NCI-H146 treated with DMSO at 0.1 percent for 48 hours (cell line): ENCODE measurements at regions not wholly inside any gene's neighbourhood (a gene's known extent, or its start where the extent isn't known, plus 50 kb on each side); places are given as distances from the start of the nearest gene placed in this dataset.

Experiments
- DNase-seq: peaks from one replicate; lab custom pipeline; 2025; ENCODE audit not compliant: unreplicated experiment; lab: John Stamatoyannopoulos, UW

- no peak for DNase-seq
Measured at GRCh38 chr13:99123101-99124045, 77.3 kb upstream of the UBAC2 start.

- DNase-seq: no peak
Measured at GRCh38 chr13:99124046-99124400, 76.6 kb upstream of the UBAC2 start.

GRCh38 chr13:99124794-99125316 lies 75.8 kb upstream of the UBAC2 start:
- no peak for DNase-seq

- DNase-seq: no peak
Measured at GRCh38 chr13:99125326-99125915, 75.2 kb upstream of the UBAC2 start.

- no peak for DNase-seq
Measured at GRCh38 chr13:99126821-99127220, 73.8 kb upstream of the UBAC2 start.

- no peak for DNase-seq
Measured at GRCh38 chr13:99129050-99129449, 71.6 kb upstream of the UBAC2 start.

- DNase-seq: no peak
Measured at GRCh38 chr13:99129951-99130350, 70.7 kb upstream of the UBAC2 start.

GRCh38 chr13:99131410-99131809 lies 69.2 kb upstream of the UBAC2 start:
- DNase-seq: no peak

- no peak for DNase-seq
Measured at GRCh38 chr13:99132295-99132835, 68.3 kb upstream of the UBAC2 start.

GRCh38 chr13:99133230-99133629 lies 67.4 kb upstream of the UBAC2 start:
- no peak for DNase-seq

GRCh38 chr13:99133848-99134247 lies 66.8 kb upstream of the UBAC2 start:
- DNase-seq: no peak

- DNase-seq: no peak
Measured at GRCh38 chr13:99135591-99135990, 65.1 kb upstream of the UBAC2 start.

GRCh38 chr13:99136427-99136954 lies 64.2 kb upstream of the UBAC2 start:
- no peak for DNase-seq

GRCh38 chr13:99140831-99141230 lies 59.8 kb upstream of the UBAC2 start:
- no peak for DNase-seq

GRCh38 chr13:99143904-99144303 lies 56.8 kb upstream of the UBAC2 start:
- no peak for DNase-seq

GRCh38 chr13:99144306-99144705 lies 56.3 kb upstream of the UBAC2 start:
- DNase-seq: no peak

- DNase-seq: no peak
Measured at GRCh38 chr13:99145461-99145860, 55.2 kb upstream of the UBAC2 start.

- DNase-seq: no peak
Measured at GRCh38 chr13:99150575-99151361, 49.9 kb upstream of the UBAC2 start.
